ENCODE measurements at regions not wholly inside any gene's neighbourhood (a gene's known extent, or its start where the extent isn't known, plus 50 kb on each side); places are given as distances from the start of the nearest gene placed in this dataset.

- Mint-ChIP-seq H3K4me3 (no peak overlapping the region), H3K4me1 (ENCODE audit: low read depth) (no peaks in the 10 kb centered on the region), H3K27ac (no peak overlapping the region), H3K9me3 (no peaks in the 10 kb centered on the region), H3K36me3 (ENCODE audit: low read depth) (no peaks in the 10 kb centered on the region), H3K27me3 (no peaks in the 10 kb centered on the region)
- intact Hi-C loops (cut with micrococcal nuclease): no loop called here
Observed at GRCh38 chr18:45350404-45351156, 264.7 kb upstream of the SLC14A2 start.

DNA sequence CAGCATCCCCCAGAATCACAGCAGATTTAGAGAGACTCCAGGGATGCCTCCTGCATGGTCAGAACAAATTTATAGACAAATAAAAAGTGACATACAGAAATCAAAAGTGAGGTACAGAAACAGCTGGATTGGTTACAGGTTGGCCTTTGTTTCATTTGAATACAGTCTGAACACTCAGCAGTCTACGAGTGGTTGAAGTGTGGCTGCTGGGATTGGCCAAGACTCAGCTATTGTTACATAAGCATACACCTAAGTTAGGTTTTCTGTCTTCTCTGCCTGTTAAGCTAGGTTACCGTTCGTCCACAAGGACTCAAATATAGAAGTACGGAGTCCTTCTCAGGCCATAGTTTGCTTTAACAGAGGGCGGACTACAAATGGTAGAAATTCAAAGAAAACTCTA, 262.4 kb upstream of the SLC14A2 start:
- H3K9me3 Mint-ChIP-seq: no peaks in the 10 kb centered on the region
- H3K27me3 Mint-ChIP-seq: no peaks in the 10 kb centered on the region

GRCh38 chr18:45353530-45353929, 261.7 kb upstream of the SLC14A2 start:
- no peak overlapping the region for H3K4me3 Mint-ChIP-seq
- intact Hi-C loops (cut with micrococcal nuclease): no loop called here
- no peak overlapping the region for H3K27ac Mint-ChIP-seq
- H3K27me3 Mint-ChIP-seq: no peaks in the 10 kb centered on the region
- no peaks in the 10 kb centered on the region for H3K9me3 Mint-ChIP-seq
- no peaks in the 10 kb centered on the region for H3K36me3 Mint-ChIP-seq (ENCODE audit: low read depth)
- no peaks in the 10 kb centered on the region for H3K4me1 Mint-ChIP-seq (ENCODE audit: low read depth)

More for the DNA sequence above, 262.4 kb upstream of the SLC14A2 start:
- H3K4me3 Mint-ChIP-seq: no peak overlapping the region
- no peaks in the 10 kb centered on the region for H3K36me3 Mint-ChIP-seq (ENCODE audit: low read depth)
- intact Hi-C loops (cut with micrococcal nuclease): no loop called here
- no peak overlapping the region for H3K27ac Mint-ChIP-seq
- no peaks in the 10 kb centered on the region for H3K4me1 Mint-ChIP-seq (ENCODE audit: low read depth)

DNA sequence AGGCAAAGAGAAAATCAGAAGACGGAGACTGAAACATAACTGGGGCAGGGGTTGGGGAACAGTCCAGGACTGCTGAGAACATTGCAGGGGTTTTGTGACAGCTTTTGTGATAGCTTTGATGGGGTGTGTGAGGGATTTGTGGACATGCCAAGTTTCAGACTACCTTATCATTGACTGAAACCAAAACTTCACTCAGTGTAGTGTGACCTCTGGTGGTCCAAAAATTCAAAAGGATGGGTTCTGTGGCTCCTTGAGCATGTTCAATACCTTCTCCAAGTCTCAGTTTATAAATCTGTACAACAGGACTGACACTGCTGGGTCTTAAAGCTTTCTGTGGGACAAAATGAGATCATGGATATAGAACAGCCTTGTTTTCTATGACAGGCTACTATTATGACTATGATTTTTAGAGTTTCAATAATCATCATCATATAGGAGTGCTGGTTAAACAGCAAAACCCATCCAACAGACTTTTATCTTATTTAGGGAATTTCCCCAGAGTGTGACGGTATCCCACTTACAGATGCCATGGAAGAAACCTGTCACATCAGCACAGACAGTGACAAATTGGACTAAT, 259.2 kb upstream of the SLC14A2 start:
- Mint-ChIP-seq H3K27ac (no peak overlapping the region), H3K4me3 (no peak overlapping the region), H3K36me3 (ENCODE audit: low read depth) (no peaks in the 10 kb centered on the region), H3K4me1 (ENCODE audit: low read depth) (no peaks in the 10 kb centered on the region), H3K9me3 (no peaks in the 10 kb centered on the region), H3K27me3 (no peaks in the 10 kb centered on the region)
- intact Hi-C loops (cut with micrococcal nuclease): no loop called here

- no peak overlapping the region for H3K27ac Mint-ChIP-seq
- no peaks in the 10 kb centered on the region for H3K9me3 Mint-ChIP-seq
- no peaks in the 10 kb centered on the region for H3K4me1 Mint-ChIP-seq (ENCODE audit: low read depth)
- H3K36me3 Mint-ChIP-seq (ENCODE audit: low read depth): no peaks in the 10 kb centered on the region
- intact Hi-C loops (cut with micrococcal nuclease): no loop called here
- no peaks in the 10 kb centered on the region for H3K27me3 Mint-ChIP-seq
- H3K4me3 Mint-ChIP-seq: no peak overlapping the region
Observed at GRCh38 chr18:45357686-45358470, 257.4 kb upstream of the SLC14A2 start.

DNA sequence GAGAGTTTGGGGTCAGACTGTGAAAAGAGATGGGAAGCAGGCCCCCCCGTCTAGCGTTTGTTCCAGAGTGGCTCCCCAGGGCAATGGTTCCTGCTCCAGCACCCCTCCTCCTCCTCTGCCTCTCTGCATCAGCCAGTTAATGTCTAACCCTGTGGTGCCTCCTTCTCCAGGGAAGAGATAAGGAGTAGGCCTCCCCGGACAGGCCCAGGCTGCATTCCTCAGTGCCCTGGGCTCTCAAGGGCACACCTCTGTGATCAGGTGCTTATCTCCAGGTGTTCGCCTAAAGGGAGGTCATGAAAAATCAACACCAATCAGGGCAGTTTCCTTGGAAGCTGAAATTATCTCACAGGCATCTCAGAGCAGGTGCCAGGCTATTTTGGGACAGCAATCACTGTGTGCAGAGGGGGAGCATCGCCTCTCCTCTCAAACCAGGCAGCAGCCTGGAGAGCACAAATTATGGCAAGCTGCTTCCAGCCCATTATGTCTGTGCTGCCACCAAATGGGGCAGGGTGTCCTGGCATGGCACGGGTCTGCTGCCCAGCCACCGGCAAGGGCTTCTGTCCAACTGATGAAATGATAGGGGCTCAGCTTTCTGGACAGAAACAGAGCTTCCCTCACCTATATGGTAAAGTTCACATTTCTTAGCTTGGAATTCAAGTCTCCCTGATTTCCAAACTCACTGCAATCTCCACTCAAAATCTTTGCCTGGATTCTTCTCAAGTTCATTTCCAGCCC, 255.8 kb upstream of the SLC14A2 start:
- H3K9me3 Mint-ChIP-seq: no peaks in the 10 kb centered on the region
- H3K4me1 Mint-ChIP-seq (ENCODE audit: low read depth): no peaks in the 10 kb centered on the region
- H3K4me3 Mint-ChIP-seq: no peak overlapping the region
- no peaks in the 10 kb centered on the region for H3K36me3 Mint-ChIP-seq (ENCODE audit: low read depth)
- H3K27me3 Mint-ChIP-seq: no peaks in the 10 kb centered on the region
- intact Hi-C loops (cut with micrococcal nuclease): no loop called here
- no peak overlapping the region for H3K27ac Mint-ChIP-seq

GRCh38 chr18:45361125-45361851, 254.0 kb upstream of the SLC14A2 start:
- H3K27ac Mint-ChIP-seq: no peak overlapping the region
- no peak overlapping the region for H3K4me3 Mint-ChIP-seq
- H3K27me3 Mint-ChIP-seq: no peaks in the 10 kb centered on the region
- intact Hi-C loops (cut with micrococcal nuclease): no loop called here
- H3K36me3 Mint-ChIP-seq (ENCODE audit: low read depth): no peaks in the 10 kb centered on the region
- H3K9me3 Mint-ChIP-seq: no peaks in the 10 kb centered on the region
- no peaks in the 10 kb centered on the region for H3K4me1 Mint-ChIP-seq (ENCODE audit: low read depth)

DNA sequence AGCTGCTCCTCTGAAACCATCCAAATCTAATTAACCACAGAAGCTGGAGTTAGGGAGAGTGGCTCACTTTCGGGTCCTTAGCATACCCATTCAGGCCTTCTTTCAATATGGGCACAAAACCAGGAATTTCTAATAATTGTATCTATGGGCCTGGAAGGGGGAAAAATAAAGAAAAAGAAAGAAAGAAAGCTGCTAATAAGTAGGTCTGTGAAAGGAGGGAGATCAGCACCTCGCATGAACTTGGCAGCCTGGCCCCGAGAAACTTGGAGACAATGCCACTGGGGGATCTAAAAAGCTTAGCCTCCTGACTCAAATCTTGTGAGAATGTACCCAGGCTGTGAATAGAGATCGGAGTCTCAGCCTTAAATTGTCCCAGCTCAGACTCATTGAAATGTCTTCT, 252.1 kb upstream of the SLC14A2 start:
- H3K27ac Mint-ChIP-seq: no peak overlapping the region
- no peak overlapping the region for H3K4me3 Mint-ChIP-seq
- H3K36me3 Mint-ChIP-seq (ENCODE audit: low read depth): no peaks in the 10 kb centered on the region
- intact Hi-C loops (cut with micrococcal nuclease): no loop called here
- H3K4me1 Mint-ChIP-seq (ENCODE audit: low read depth): no peaks in the 10 kb centered on the region
- no peaks in the 10 kb centered on the region for H3K9me3 Mint-ChIP-seq
- H3K27me3 Mint-ChIP-seq: no peaks in the 10 kb centered on the region

- no peaks in the 10 kb centered on the region for H3K27me3 Mint-ChIP-seq
- no peaks in the 10 kb centered on the region for H3K4me1 Mint-ChIP-seq (ENCODE audit: low read depth)
- H3K27ac Mint-ChIP-seq: no peak overlapping the region
- H3K36me3 Mint-ChIP-seq (ENCODE audit: low read depth): no peaks in the 10 kb centered on the region
- intact Hi-C loops (cut with micrococcal nuclease): no loop called here
- H3K4me3 Mint-ChIP-seq: no peak overlapping the region
- no peaks in the 10 kb centered on the region for H3K9me3 Mint-ChIP-seq
Observed at GRCh38 chr18:45365835-45366234, 249.4 kb upstream of the SLC14A2 start.

DNA sequence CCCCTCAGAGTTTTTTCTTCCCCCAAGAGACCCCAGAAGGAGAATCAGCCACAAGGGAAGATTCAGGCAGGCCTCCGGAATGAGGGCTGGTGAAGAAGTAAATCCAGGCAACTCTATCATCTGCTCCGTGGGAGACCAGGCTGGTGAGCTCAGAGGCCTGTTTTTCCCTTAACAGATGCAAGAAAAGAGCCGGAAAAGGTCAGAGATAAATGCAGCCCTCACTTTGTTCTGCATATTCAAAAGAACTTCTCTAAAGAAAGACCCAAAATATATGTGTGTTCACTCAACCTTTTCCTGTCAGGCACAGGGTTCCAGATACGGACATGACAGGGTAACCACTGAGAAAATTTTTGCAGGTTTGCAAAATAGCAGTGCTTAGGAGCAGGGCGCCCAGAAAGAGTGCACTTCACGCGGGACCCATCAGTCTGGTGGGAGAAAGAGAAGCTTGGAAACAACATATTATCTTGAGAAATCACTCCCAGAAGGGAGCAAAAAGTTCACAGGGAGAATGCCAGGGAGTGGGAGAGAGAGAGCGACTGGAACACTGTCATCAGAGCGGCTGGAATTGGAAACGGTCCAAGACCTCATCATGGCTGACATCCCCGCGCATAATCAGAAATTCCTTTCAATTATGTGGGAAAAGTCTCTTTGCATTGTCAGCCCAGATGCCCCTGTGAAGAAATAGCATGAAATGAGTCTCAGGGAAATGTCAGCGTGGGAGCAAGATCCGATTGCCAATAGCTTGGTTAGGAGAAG, 244.8 kb upstream of the SLC14A2 start:
- Mint-ChIP-seq H3K36me3 (ENCODE audit: low read depth) (no peaks in the 10 kb centered on the region), H3K9me3 (no peaks in the 10 kb centered on the region), H3K27ac (no peak overlapping the region), H3K27me3 (no peaks in the 10 kb centered on the region), H3K4me1 (ENCODE audit: low read depth) (peaks cover 11% of the 10 kb centered on the region), H3K4me3 (no peak overlapping the region)
- intact Hi-C loops (cut with micrococcal nuclease): no loop called here

- intact Hi-C loops (cut with micrococcal nuclease): no loop called here
- Mint-ChIP-seq H3K4me3 (no peak overlapping the region), H3K27me3 (peaks cover 6% of the 10 kb centered on the region), H3K27ac (no peak overlapping the region), H3K4me1 (ENCODE audit: low read depth) (peaks cover 13% of the 10 kb centered on the region), H3K9me3 (no peaks in the 10 kb centered on the region), H3K36me3 (ENCODE audit: low read depth) (no peaks in the 10 kb centered on the region)
Observed at GRCh38 chr18:45373286-45373880, 241.9 kb upstream of the SLC14A2 start.

DNA sequence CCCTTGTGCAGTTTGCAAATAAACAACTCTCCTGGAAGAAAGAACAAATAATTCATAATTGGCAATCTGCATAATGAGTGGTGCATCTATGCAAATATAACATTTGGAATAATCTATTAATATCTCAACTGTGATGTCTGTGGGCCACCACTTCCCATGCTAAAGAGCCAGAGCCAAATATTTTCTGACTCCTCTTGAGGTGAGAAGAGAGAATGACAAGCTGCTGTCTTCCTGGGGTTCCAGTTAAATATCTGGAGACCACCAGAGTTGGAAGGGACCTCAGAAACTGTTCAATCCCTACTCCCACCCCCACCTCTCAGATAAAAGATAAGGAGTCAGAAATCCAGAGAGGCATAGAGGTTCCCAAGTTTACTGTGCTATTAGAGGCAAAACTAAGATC, 241.0 kb upstream of the SLC14A2 start:
- Mint-ChIP-seq H3K27ac (no peak overlapping the region), H3K4me1 (ENCODE audit: low read depth) (peaks cover 13% of the 10 kb centered on the region), H3K27me3 (peaks cover 6% of the 10 kb centered on the region), H3K4me3 (no peak overlapping the region), H3K9me3 (no peaks in the 10 kb centered on the region), H3K36me3 (ENCODE audit: low read depth) (no peaks in the 10 kb centered on the region)
- intact Hi-C loops (cut with micrococcal nuclease): no loop called here

Measured in dendritic cell treated with granulocyte-macrophage colony-stimulating factor and Interleukin-4, amounts not matched to agents 40 ng/mL and 50 ng/mL, for 4 days (primary cell).